Neural progenitor cell (in vitro differentiated cells): ENCODE measurements at regions not wholly inside any gene's neighbourhood (a gene's known extent, or its start where the extent isn't known, plus 50 kb on each side); places are given as distances from the start of the nearest gene placed in this dataset.

Experiments
- DNase-seq: peaks from one replicate; pipeline ENCODE4 v3.0.0-alpha.2; 2016; ENCODE audit warnings: low spot score
- H2AFZ ChIP-seq: fragments of 200-600 bp; sonication (generic); replicated peaks from 2 replicates; pipeline ENCODE4 v1.6.1; 2016; ENCODE audit warnings: antibody characterized with exemption
- H3F3A ChIP-seq: fragments of 200-600 bp; sonication (generic); 2 replicates; pipeline ENCODE4 v1.6.1; 2016; ENCODE audit warnings: antibody characterized with exemption, low read depth
- H3K27ac ChIP-seq: fragments of 200-600 bp; sonication (generic); 2 replicates; pipeline ENCODE4 v1.5.1; 2016; ENCODE audit warnings: mild to moderate bottlenecking
- H3K27me3 ChIP-seq: fragments of 200-600 bp; sonication (generic); 2 replicates; pipeline ENCODE4 v1.6.1; 2016; ENCODE audit warnings: mild to moderate bottlenecking, moderate library complexity
- H3K36me3 ChIP-seq: fragments of 200-600 bp; sonication (generic); 2 replicates; pipeline ENCODE4 v1.5.1; 2016
- H3K4me1 ChIP-seq: fragments of 200-600 bp; sonication (generic); 2 replicates; pipeline ENCODE4 v1.6.1; 2016; ENCODE audit warnings: mixed run types
- H3K4me2 ChIP-seq: fragments of 200-600 bp; sonication (generic); 2 replicates; pipeline ENCODE4 v1.6.1; 2016
- H3K4me3 ChIP-seq: fragments of 200-600 bp; sonication (generic); 2 replicates; pipeline ENCODE4 v1.5.1; 2016
- H3K79me2 ChIP-seq: fragments of 200-600 bp; sonication (generic); 2 replicates; pipeline ENCODE4 v1.6.1; 2016; ENCODE audit warnings: low read depth
- H3K9ac ChIP-seq: fragments of 200-600 bp; sonication (generic); 2 replicates; pipeline ENCODE4 v1.6.1; 2016
- H3K9me3 ChIP-seq: fragments of 200-600 bp; sonication (generic); 2 replicates; pipeline ENCODE4 v1.5.1; 2016; ENCODE audit warnings: low read depth
- H4K20me1 ChIP-seq: fragments of 200-600 bp; sonication (generic); 2 replicates; pipeline ENCODE4 v1.6.1; 2016; ENCODE audit warnings: low read depth
- H3K27ac Mint-ChIP-seq: 3 replicates; pipeline ENCODE4 v1.8.0; 2021; ENCODE audit warnings: mixed read lengths
- H3K27me3 Mint-ChIP-seq: 2 replicates; pipeline ENCODE4 v1.8.0; 2022; ENCODE audit warnings: low read depth, mild to moderate bottlenecking, inconsistent platforms, moderate library complexity, mixed read lengths; ENCODE audit not compliant: insufficient read depth
- H3K36me3 Mint-ChIP-seq: 3 replicates; pipeline ENCODE4 v1.8.0; 2021; ENCODE audit warnings: mixed read lengths
- H3K4me1 Mint-ChIP-seq: 3 replicates; pipeline ENCODE4 v1.8.0; 2021; ENCODE audit warnings: mixed read lengths
- H3K4me3 Mint-ChIP-seq: 3 replicates; pipeline ENCODE4 v1.8.0; 2021; ENCODE audit warnings: mild to moderate bottlenecking, moderate library complexity, mixed read lengths
- H3K9me3 Mint-ChIP-seq: 3 replicates; pipeline ENCODE4 v1.8.0; 2020; ENCODE audit warnings: mixed read lengths
- CTCF ChIP-seq: fragments of 200-600 bp; sonication (generic); IDR thresholded peaks from 2 replicates; pipeline ENCODE4 v1.5.1; 2017; ENCODE audit warnings: antibody characterized with exemption, mild to moderate bottlenecking
- EZH2 ChIP-seq: fragments of 200-600 bp; sonication (generic); IDR thresholded peaks from 2 replicates; pipeline ENCODE4 v1.6.1; 2017; ENCODE audit warnings: antibody characterized with exemption, mild to moderate bottlenecking, moderate library complexity
- EZH2phosphoT487 ChIP-seq: fragments of 200-600 bp; sonication (generic); IDR thresholded peaks from 2 replicates; pipeline ENCODE4 v1.6.1; 2017; ENCODE audit warnings: antibody characterized with exemption

DNA sequence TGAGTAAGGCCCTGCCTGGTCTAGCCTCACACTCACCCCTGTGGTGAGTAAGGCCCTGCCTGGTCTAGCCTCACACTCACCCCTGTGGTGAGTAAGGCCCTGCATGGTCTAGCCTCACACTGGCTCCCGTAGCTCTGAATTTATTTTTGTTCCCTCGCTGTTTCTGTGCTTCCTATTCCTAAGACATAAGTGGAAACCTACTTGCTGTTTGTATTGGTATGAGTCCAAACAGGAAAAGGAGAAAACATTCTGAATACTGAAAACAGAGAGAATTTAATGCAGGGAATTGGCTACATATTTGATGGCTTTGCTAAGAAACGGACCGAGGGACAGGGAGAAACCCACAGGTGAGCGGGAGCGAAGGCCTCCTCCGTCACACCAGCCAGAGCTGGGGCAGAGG is 267.8 kb downstream of the FOXL1 start:
- Histone ChIP-seq H3F3A (no peaks in the 10 kb centered on the region), H3K4me2 (no peak overlapping the region), H3K4me1 (no peaks in the 10 kb centered on the region), H3K9ac (no peak overlapping the region), H3K4me3 (no peak overlapping the region), H3K79me2 (no peaks in the 10 kb centered on the region), H2AFZ (no peak overlapping the region), H3K36me3 (no peaks in the 10 kb centered on the region), H4K20me1 (no peaks in the 10 kb centered on the region), H3K27ac (no peak overlapping the region), H3K9me3 (no peaks in the 10 kb centered on the region), H3K27me3 (no peaks in the 10 kb centered on the region)
- Mint-ChIP-seq H3K4me3 (no peak overlapping the region), H3K27me3 (peaks cover 19% of the 10 kb centered on the region), H3K27ac (no peak overlapping the region), H3K9me3 (peaks cover 2% of the 10 kb centered on the region), H3K36me3 (no peaks in the 10 kb centered on the region), H3K4me1 (peaks cover 15% of the 10 kb centered on the region)
- TF ChIP-seq CTCF: no peak
- TF ChIP-seq EZH2: no peak
- DNase-seq: no peak

DNA sequence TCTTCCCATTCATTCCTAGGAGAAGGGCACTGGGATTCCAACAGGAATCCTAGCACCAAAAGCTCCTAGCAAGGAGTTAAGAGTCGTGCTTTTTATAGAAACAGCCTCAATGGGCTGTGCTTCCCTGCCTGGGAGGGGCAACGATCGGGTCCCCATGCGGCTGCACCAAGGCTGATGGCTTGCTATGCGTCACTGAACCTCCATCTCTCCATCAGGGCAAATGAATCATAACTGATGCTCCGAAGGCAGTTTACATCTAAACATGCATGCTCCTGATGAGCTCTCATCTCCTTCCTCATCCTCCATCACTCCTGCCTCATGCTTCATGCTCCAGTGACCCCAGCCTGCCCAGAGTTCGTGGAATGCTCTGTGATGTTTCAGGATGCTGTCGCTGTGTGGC is 270.5 kb downstream of the FOXL1 start:
- Histone ChIP-seq H3K9ac (no peak overlapping the region), H3K36me3 (no peaks in the 10 kb centered on the region), H3F3A (no peaks in the 10 kb centered on the region), H3K4me2 (no peak overlapping the region), H3K4me3 (no peak overlapping the region), H3K9me3 (no peaks in the 10 kb centered on the region), H3K27ac (no peak overlapping the region), H3K27me3 (no peaks in the 10 kb centered on the region), H4K20me1 (no peaks in the 10 kb centered on the region), H3K4me1 (no peaks in the 10 kb centered on the region), H3K79me2 (no peaks in the 10 kb centered on the region), H2AFZ (no peak overlapping the region)
- Mint-ChIP-seq H3K36me3 (no peaks in the 10 kb centered on the region), H3K9me3 (peaks cover under 1% of the 10 kb centered on the region), H3K27ac (no peak overlapping the region), H3K27me3 (peaks cover 11% of the 10 kb centered on the region), H3K4me1 (peaks cover 14% of the 10 kb centered on the region), H3K4me3 (no peak overlapping the region)
- TF ChIP-seq CTCF (no peak), EZH2 (no peak), EZH2phosphoT487 (no peak)
- DNase-seq: no peak

DNA sequence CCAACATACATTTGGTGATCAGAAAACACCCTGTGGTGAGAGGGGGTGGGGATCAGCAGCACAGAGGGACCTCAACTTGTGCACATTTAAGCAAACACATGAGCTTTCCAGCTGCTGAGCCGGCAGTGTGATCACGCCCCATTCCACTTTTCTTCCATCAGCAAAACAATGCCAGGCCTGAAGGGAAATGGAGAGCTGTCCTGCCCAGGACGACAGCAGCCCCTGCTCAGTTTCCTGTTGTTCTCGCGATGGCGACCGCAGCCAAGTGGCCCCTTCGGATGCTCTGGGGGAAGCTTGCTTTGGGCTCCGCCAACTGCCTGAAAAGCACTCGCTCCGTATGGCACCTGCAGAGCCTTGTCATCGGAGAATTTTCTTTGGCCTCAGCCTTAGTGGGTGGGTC is 272.3 kb downstream of the FOXL1 start:
- no peaks in the 10 kb centered on the region for H3K36me3 Mint-ChIP-seq
- H3K27ac Mint-ChIP-seq: no peak overlapping the region
- H3K27ac ChIP-seq: no peak overlapping the region
- no peak overlapping the region for H3K4me2 ChIP-seq
- H3K4me1 ChIP-seq: no peaks in the 10 kb centered on the region
- H3K36me3 ChIP-seq: no peaks in the 10 kb centered on the region
- H3K4me3 ChIP-seq: no peak overlapping the region
- TF ChIP-seq EZH2phosphoT487: no peak
- TF ChIP-seq CTCF: no peak
- TF ChIP-seq EZH2: no peak
- no peaks in the 10 kb centered on the region for H3K9me3 Mint-ChIP-seq
- peaks cover 8% of the 10 kb centered on the region for H3K4me1 Mint-ChIP-seq
- no peak overlapping the region for H2AFZ ChIP-seq
- no peaks in the 10 kb centered on the region for H3K27me3 ChIP-seq
- no peak overlapping the region for H3K4me3 Mint-ChIP-seq
- peaks cover 5% of the 10 kb centered on the region for H3K27me3 Mint-ChIP-seq
- H4K20me1 ChIP-seq: no peaks in the 10 kb centered on the region
- H3K9me3 ChIP-seq: no peaks in the 10 kb centered on the region
- DNase-seq: no peak
- H3K9ac ChIP-seq: no peak overlapping the region
- no peaks in the 10 kb centered on the region for H3K79me2 ChIP-seq
- no peaks in the 10 kb centered on the region for H3F3A ChIP-seq

GRCh38 chr16:86852135-86852534 is 273.8 kb downstream of the FOXL1 start:
- no peak overlapping the region for H3K4me3 ChIP-seq
- H3K9me3 Mint-ChIP-seq: no peaks in the 10 kb centered on the region
- no peaks in the 10 kb centered on the region for H3F3A ChIP-seq
- peaks cover 5% of the 10 kb centered on the region for H3K27me3 Mint-ChIP-seq
- no peaks in the 10 kb centered on the region for H3K27me3 ChIP-seq
- no peaks in the 10 kb centered on the region for H3K36me3 ChIP-seq
- no peak overlapping the region for H3K9ac ChIP-seq
- H3K4me1 ChIP-seq: no peaks in the 10 kb centered on the region
- no peaks in the 10 kb centered on the region for H3K36me3 Mint-ChIP-seq
- H3K9me3 ChIP-seq: no peaks in the 10 kb centered on the region
- TF ChIP-seq EZH2phosphoT487: no peak
- no peak for TF ChIP-seq EZH2
- TF ChIP-seq CTCF: no peak
- H3K27ac Mint-ChIP-seq: no peak overlapping the region
- no peak overlapping the region for H3K27ac ChIP-seq
- no peak overlapping the region for H3K4me2 ChIP-seq
- no peaks in the 10 kb centered on the region for H4K20me1 ChIP-seq
- H2AFZ ChIP-seq: no peak overlapping the region
- peaks cover 8% of the 10 kb centered on the region for H3K4me1 Mint-ChIP-seq
- no peaks in the 10 kb centered on the region for H3K79me2 ChIP-seq
- H3K4me3 Mint-ChIP-seq: no peak overlapping the region
- DNase-seq: no peak
